ENCODE measurements at regions not wholly inside any gene's neighbourhood (a gene's known extent, or its start where the extent isn't known, plus 50 kb on each side); places are given as distances from the start of the nearest gene placed in this dataset.
"Not testable (repeated sequence)": the region's sequence is repeated elsewhere in the genome, so short reads cannot be mapped to it uniquely, and the experiment has no call there.

GRCh38 chr20:30511322-30512030 is 746.0 kb upstream of the DEFB115 start:
- no peak for DNase-seq

GRCh38 chr20:30513050-30513628 is 744.3 kb upstream of the DEFB115 start:
- no peak for DNase-seq

DNA sequence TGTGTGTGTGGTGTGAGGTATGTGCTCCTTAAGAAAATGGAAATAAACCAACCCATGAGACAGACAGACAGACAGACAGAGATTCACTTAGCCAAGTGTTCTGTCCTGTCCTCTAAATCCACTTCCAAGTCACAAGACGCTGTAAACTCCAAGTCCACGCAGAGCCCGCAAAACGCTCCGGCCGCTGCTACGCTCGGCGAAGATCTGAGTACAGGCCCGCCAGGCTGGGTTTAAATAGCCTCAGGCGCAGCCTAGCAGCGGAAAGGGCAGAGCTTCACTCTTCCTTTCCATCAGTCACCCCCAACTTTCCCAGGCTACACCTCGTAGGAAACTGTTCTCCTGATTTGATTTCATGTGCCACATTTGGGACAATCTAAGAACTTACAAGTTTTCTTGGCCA is 741.5 kb upstream of the DEFB115 start:
- not testable (repeated sequence) for DNase-seq

- not testable (repeated sequence) for DNase-seq
Measured at GRCh38 chr20:30518906-30519305, 738.6 kb upstream of the DEFB115 start.

DNA sequence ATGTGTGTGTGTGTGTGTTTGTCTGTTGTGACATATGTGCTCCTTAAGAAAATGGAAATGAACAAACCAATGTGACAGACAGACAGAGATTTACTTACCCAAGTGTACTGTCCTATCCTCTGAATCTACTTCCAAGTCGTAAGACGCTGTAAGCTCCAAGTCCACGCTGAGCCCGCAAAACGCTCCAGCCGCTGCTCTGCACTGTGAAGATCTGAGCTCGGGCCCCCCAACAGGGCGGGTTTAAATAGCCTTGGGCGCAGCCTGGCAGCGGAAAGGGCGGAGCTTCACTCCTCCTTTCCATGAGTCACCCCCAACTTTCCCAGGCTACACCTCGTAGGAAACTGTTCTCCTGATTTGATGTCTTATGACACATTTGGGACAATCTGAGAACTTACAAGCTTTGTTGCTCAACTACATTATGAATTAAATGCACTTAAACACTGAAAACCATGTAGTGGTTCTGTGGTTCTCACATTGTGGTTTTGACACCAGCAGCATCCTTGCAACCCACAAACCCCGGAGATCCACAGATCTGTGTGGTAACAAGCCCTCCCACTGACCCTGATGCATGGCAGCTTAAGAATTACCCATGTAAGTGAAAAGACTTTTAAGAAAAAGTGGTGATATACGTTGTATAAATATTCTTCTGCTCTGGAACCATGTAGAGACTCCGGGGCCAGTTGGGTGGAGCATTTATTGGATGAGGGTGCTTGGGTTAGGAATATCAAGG is 735.6 kb upstream of the DEFB115 start:
- not testable (repeated sequence) for DNase-seq

DNA sequence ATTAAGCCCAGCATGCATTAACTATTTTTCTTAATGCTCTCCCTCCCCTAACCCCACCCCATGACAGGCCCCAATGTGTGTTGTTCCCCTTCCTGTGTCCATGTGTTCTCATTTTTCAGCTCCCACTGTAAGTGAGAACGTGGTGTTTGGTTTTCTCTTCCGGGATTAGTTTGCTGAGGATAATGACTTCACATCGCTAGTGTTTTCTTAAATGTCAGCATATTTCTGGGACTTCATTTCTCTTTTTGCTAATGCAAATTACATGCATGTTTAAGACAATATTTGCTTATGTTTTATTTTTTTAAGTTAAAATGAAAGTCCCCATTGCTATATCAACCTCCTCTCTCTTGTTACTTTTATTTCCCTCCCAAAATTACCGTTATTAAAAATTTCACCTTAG is 733.3 kb upstream of the DEFB115 start:
- DNase-seq: not testable (repeated sequence)

DNA sequence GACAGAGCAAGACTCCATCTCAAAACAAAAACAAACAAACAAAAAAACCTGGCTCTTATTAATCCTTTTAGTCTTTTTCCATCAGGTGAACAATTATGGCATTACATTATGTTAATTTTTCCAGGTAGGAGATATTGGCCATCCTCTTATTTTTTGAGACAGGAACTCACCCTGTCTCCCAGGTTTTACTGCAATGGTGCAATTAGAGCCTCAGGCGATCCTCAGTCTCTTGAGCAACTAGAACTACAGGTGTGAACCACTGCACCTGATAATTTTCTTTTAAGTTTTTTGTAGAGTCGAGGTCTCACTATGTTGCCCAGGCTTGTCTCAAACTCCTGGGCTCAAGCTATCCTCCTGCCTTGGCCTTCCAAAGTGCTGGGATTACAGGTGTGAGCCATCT is 732.7 kb upstream of the DEFB115 start:
- not testable (repeated sequence) for DNase-seq

- DNase-seq: not testable (repeated sequence)
Measured at GRCh38 chr20:30533653-30534052, 723.8 kb upstream of the DEFB115 start.

DNA sequence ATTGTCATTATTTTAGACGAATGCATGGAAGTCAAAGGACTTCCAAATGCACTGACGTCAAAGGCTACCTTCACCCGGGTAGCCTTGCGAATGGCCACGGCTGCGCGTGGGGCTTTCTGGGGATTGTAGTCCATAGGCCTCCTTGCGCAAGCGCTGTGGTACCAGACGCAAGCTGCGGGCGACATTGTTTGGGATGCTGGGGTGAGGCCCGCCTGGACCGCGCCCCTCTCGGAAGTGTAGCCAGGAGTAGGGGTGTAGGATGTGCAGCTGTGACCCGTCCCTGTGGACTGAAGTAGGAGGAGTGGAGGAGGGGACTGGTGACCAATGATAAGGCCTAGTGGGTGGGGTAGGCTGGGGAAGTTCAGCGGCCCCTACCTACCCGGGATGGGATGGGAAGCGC is 720.0 kb upstream of the DEFB115 start:
- DNase-seq: not testable (repeated sequence)

GRCh38 chr20:30540330-30541069 is 717.0 kb upstream of the DEFB115 start:
- DNase-seq: not testable (repeated sequence)

DNA sequence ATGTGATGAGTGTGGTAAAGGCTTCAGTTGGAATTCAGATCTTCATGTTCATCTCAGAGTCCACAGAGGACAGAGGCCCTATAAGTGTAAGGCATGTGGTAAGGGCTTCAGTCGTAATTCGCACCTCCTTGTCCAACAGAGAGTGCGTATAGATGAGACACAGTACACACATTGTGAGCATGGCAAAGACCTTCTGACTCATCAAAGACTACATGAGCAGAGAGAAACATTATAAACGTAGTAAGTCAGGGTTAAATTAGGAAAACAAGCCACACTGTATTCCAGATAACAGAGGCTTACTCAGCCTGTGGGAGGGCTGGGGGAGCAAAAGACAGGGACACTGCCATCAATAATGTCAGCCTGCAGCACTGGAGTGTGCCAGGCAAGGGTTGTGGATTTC is 706.2 kb upstream of the DEFB115 start:
- DNase-seq: not testable (repeated sequence)

- not testable (repeated sequence) for DNase-seq
Measured at GRCh38 chr20:30556797-30557196, 700.7 kb upstream of the DEFB115 start.

- DNase-seq: not testable (repeated sequence)
Measured at GRCh38 chr20:30565086-30565485, 692.4 kb upstream of the DEFB115 start.

- DNase-seq: not testable (repeated sequence)
Measured at GRCh38 chr20:30569867-30570266, 687.6 kb upstream of the DEFB115 start.

- DNase-seq: not testable (repeated sequence)
Measured at GRCh38 chr20:30570622-30571021, 686.8 kb upstream of the DEFB115 start.

GRCh38 chr20:30574337-30574736 is 683.1 kb upstream of the DEFB115 start:
- not testable (repeated sequence) for DNase-seq

GRCh38 chr20:30579069-30579468 is 678.4 kb upstream of the DEFB115 start:
- DNase-seq: not testable (repeated sequence)

- not testable (repeated sequence) for DNase-seq
Measured at GRCh38 chr20:30579824-30580438, 677.5 kb upstream of the DEFB115 start.

DNA sequence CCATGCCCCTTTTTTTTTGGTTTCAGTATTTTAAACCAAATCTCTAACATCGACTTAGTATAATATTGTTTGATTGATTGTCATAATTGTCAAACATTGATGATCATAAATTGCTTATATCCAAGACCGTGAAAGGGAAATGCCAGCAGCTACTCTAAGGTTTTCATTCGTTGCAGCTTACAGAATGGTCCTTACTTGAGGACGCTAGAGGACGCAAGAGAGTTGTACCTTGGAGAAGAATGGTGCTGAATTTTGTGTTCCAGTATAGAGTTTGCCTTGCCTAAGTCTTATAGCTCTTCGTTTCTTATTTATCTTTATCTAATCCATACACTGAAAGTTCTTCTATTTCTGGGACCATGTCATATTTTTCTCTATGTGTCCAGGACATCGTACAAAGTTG is 675.6 kb upstream of the DEFB115 start:
- DNase-seq: not testable (repeated sequence)

GRCh38 chr20:30584403-30584802 is 673.1 kb upstream of the DEFB115 start:
- not testable (repeated sequence) for DNase-seq

- DNase-seq: peak in 1 of 2 experiments; percentile 18
Measured at GRCh38 chr20:30585244-30585796, 672.1 kb upstream of the DEFB115 start.

- DNase-seq: not testable (repeated sequence)
Measured at GRCh38 chr20:30586178-30586577, 671.3 kb upstream of the DEFB115 start.

All from stimulated activated CD4-positive, alpha-beta T cell treated with anti-CD3 and anti-CD28 coated beads, Interleukin-4, amount 100 ng/mL, for 4 hours (primary cell).